HepG2 (cell line): ENCODE measurements at regions not wholly inside any gene's neighbourhood (a gene's known extent, or its start where the extent isn't known, plus 50 kb on each side); places are given as distances from the start of the nearest gene placed in this dataset.

Source experiments
- ATAC-seq: fragments of 200-7000 bp; cut with Tn5 transposase; 3 replicates; pipeline ENCODE4 v1.9.1; 2020; ENCODE audit warnings: mild to moderate bottlenecking, moderate library complexity
- BruUV-seq: library from RNA; stranded (reverse); fragments of 400-500 nt; replicated peaks from 2 replicates; lab custom pipeline; 2021; lab: Mats Ljungman, UMichigan
- CTCF ChIA-PET: fragments of 300-600 bp; formaldehyde crosslinking; extraction: SDS; loops from one replicate; lab custom pipeline; 2021; ENCODE audit warnings: low total read pairs, inconsistent platforms, low intra/inter-chr PET ratio; lab: Yijun Ruan, JAX
- POLR2A ChIA-PET: fragments of 350-600 bp; sonication (Branson Sonifier 250); formaldehyde crosslinking; loops from one replicate; lab custom pipeline; 2020; ENCODE audit warnings: antibody characterized with exemption, inconsistent platforms; lab: Yijun Ruan, JAX
- DNase-seq: peaks from one replicate; pipeline ENCODE4 v3.0.0-alpha.2; 2015; ENCODE audit warnings: low spot score
- FAIRE-seq: peaks from 3 replicates; lab custom pipeline; 2011; peaks lifted over from hg19 to GRCh38; lab: Jason Lieb, UNC
- H2AFZ ChIP-seq: one replicate; pipeline ENCODE4 v1.6.1; 2011; ENCODE audit warnings: low read length, inconsistent platforms
- H3K27ac ChIP-seq: fragments of 300-600 bp; 3 replicates; pipeline ENCODE4 v1.8.0; 2011; ENCODE audit warnings: mixed run types, mild to moderate bottlenecking, mixed read lengths, low read length, inconsistent platforms; ENCODE audit not compliant: insufficient read depth; ENCODE audit errors: extremely low read length
- H3K27me3 ChIP-seq, 2 experiments: fragments of 200-600 bp in 1 of 2; 2 replicates in 1 of 2; 3 replicates in 1 of 2; pipeline versions ENCODE4 v1.6.0 to v1.8.0; 2011; ENCODE audit warnings: low read length in 2 of 2, mild to moderate bottlenecking in 2 of 2, moderate library complexity in 2 of 2, inconsistent platforms in 1 of 2; ENCODE audit not compliant: insufficient read depth in 2 of 2, control insufficient read depth in 1 of 2
- H3K36me3 ChIP-seq, 2 experiments: fragments of 200-600 bp in 1 of 2; replicated peaks in 1 of 2; 2 replicates in 1 of 2; 3 replicates in 1 of 2; pipeline versions ENCODE4 v1.5.1 to v1.8.0; 2011; ENCODE audit warnings: low read length in 2 of 2, inconsistent platforms in 1 of 2; ENCODE audit not compliant: insufficient read depth in 2 of 2, control insufficient read depth in 1 of 2
- H3K4me1 ChIP-seq: 2 replicates; pipeline ENCODE4 v1.5.1; 2012; ENCODE audit warnings: low read length, inconsistent platforms; ENCODE audit not compliant: insufficient read depth
- H3K4me2 ChIP-seq: 2 replicates; pipeline ENCODE4 v1.6.0; 2011; ENCODE audit warnings: low read depth, low read length, inconsistent platforms
- H3K4me3 ChIP-seq, 3 experiments: fragments of 200-600 bp in 1 of 3; sonication (generic), shearing (Covaris generic) in 1 of 3; replicated peaks in 1 of 3; 2 replicates each; pipeline ENCODE4 v1.5.1; 2011 to 2016; ENCODE audit warnings: low read length in 3 of 3, inconsistent platforms in 2 of 3, low read depth in 2 of 3, mild to moderate bottlenecking in 2 of 3, control low read depth in 1 of 3, mixed read lengths in 1 of 3; ENCODE audit not compliant: insufficient read depth in 1 of 3
- H3K79me2 ChIP-seq: one replicate; pipeline ENCODE4 v1.6.1; 2011; ENCODE audit warnings: low read length, inconsistent platforms; ENCODE audit not compliant: insufficient read depth
- H3K9ac ChIP-seq: 2 replicates; pipeline ENCODE4 v1.6.0; 2011; ENCODE audit warnings: mild to moderate bottlenecking, low read depth, low read length, inconsistent platforms; ENCODE audit not compliant: insufficient read depth
- H3K9me3 ChIP-seq: 2 replicates; pipeline ENCODE4 v1.5.1; 2012; ENCODE audit warnings: mild to moderate bottlenecking, low read length
- H4K20me1 ChIP-seq: 2 replicates; pipeline ENCODE4 v1.6.0; 2011; ENCODE audit warnings: inconsistent platforms, mild to moderate bottlenecking, low read length, moderate library complexity; ENCODE audit not compliant: insufficient read depth
- KDM1A ChIP-seq: IDR thresholded peaks from 2 replicates; pipeline ENCODE4 v1.6.1; 2016; ENCODE audit warnings: missing compliant biosample characterization
- MAFF ChIP-seq: IDR thresholded peaks from 2 replicates; pipeline ENCODE4 v1.6.1; 2011; ENCODE audit warnings: low read depth, low read length, improper control_type of control experiment
- MBD4 ChIP-seq: IDR thresholded peaks from 2 replicates; pipeline ENCODE4 v1.6.1; 2012; ENCODE audit warnings: low read length, inconsistent platforms, borderline replicate concordance
- RORA ChIP-seq: sonication (generic); formaldehyde crosslinking; IDR thresholded peaks from 2 replicates; pipeline ENCODE4 v1.5.0; 2020; ENCODE audit warnings: mild to moderate bottlenecking, missing genetic modification reagents, moderate library complexity
- SMARCE1 ChIP-seq: fragments of 450-650 bp; IDR thresholded peaks from 2 replicates; pipeline ENCODE4 v1.6.1; 2017; ENCODE audit warnings: borderline replicate concordance
- THAP11 ChIP-seq: IDR thresholded peaks from 2 replicates; pipeline ENCODE4 v1.6.1; 2016; ENCODE audit warnings: missing biosample characterization, missing genetic modification reagents
- ZBTB42 ChIP-seq: sonication (generic); formaldehyde crosslinking; IDR thresholded peaks from 2 replicates; pipeline ENCODE4 v1.5.0; 2020; ENCODE audit warnings: mild to moderate bottlenecking, missing genetic modification reagents
- ZFAT ChIP-seq: sonication (generic); formaldehyde crosslinking; conservative IDR thresholded peaks from 2 replicates; pipeline ENCODE4 v1.8.1; 2023; ENCODE audit warnings: missing genetic modification reagents, inconsistent platforms
- ZNF274 ChIP-seq: sonication (generic); formaldehyde crosslinking; IDR thresholded peaks from 2 replicates; pipeline ENCODE4 v1.5.1; 2020; ENCODE audit warnings: mild to moderate bottlenecking, missing genetic modification reagents
- ZNF326 ChIP-seq: sonication (generic); formaldehyde crosslinking; IDR thresholded peaks from 2 replicates; pipeline ENCODE4 v1.4.0; 2020; ENCODE audit warnings: missing genetic modification reagents, borderline replicate concordance
- ZNF431 ChIP-seq: sonication (generic); formaldehyde crosslinking; IDR thresholded peaks from 2 replicates; pipeline ENCODE4 v1.9.0; 2022; ENCODE audit warnings: missing genetic modification reagents, low read depth, mild to moderate bottlenecking, borderline replicate concordance
- ZNF878 ChIP-seq: sonication (generic); formaldehyde crosslinking; IDR thresholded peaks from 2 replicates; pipeline ENCODE4 v1.8.1; 2023; ENCODE audit warnings: mild to moderate bottlenecking, missing genetic modification reagents, moderate library complexity
- WGBS: methylation state at CpG from one replicate; pipeline ENCODE4 v1.1.6; 2017; ENCODE audit warnings: low lambda C conversion rate; 5-methylcytosine and 5-hydroxymethylcytosine counted together
- in situ Hi-C: cut with HindIII; loops from 2 replicates; pipeline ENCODE4 v1.10.0; 2017; ENCODE audit warnings: low pct_unique_long_range_greater_than_20kb; ENCODE audit not compliant: extremely low pct_ligation_motif_present
- intact Hi-C: fragments of 100-400 bp; cut with micrococcal nuclease; formaldehyde crosslinking; loops from one replicate; pipeline ENCODE4 v1.10.0; 2022; ENCODE audit not compliant: unreplicated experiment
- TF ChIP-seq, protein P1 (sequence below): sonication (generic); formaldehyde crosslinking; IDR thresholded peaks from 2 replicates; pipeline ENCODE4 v1.8.1; 2023; ENCODE audit warnings: mild to moderate bottlenecking, inconsistent platforms, moderate library complexity, missing genetic modification reagents, borderline replicate concordance
- TF ChIP-seq, protein P2 (sequence below): sonication (generic); formaldehyde crosslinking; IDR thresholded peaks from 2 replicates; pipeline ENCODE4 v1.5.1; 2020; ENCODE audit warnings: mild to moderate bottlenecking, missing genetic modification reagents, moderate library complexity
- TF ChIP-seq, protein P3 (sequence below): sonication (generic); formaldehyde crosslinking; IDR thresholded peaks from 2 replicates; pipeline ENCODE4; 2020; ENCODE audit warnings: missing genetic modification reagents, mild to moderate bottlenecking, borderline replicate concordance
- TF ChIP-seq, protein P4 (sequence below): IDR thresholded peaks from 2 replicates; pipeline ENCODE4 v1.6.1; 2016; ENCODE audit warnings: missing compliant biosample characterization, missing genetic modification reagents, borderline replicate concordance

DNA sequence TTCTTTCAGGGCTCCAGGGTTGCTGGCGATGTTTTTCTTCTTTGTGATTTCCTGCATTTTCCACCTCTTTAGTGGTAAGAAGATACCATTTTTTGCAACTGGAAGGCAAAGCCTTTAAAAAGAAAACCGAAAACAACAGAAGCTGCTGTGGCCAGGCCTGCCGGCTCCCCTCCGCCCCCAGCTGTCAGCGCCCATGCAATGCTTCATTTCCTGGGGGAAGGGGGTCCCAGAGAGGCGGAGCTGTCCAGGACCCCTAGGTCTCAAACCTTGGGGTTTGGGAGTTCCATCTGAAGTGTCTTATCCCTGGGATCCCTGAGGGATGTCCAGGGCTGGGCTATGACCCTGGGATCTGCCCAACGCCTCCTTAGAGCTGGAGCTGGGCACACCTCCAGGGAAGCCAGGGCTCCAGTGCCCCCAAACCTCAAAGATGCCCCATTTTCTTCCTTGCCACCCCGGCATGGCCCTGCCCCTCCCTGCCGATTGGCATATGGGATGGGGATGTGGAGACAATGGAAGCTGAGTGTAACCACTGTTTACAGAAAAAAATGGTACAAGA lies 257.2 kb upstream of the MVB12B start (continued):
- TF ChIP-seq, protein P1, sequence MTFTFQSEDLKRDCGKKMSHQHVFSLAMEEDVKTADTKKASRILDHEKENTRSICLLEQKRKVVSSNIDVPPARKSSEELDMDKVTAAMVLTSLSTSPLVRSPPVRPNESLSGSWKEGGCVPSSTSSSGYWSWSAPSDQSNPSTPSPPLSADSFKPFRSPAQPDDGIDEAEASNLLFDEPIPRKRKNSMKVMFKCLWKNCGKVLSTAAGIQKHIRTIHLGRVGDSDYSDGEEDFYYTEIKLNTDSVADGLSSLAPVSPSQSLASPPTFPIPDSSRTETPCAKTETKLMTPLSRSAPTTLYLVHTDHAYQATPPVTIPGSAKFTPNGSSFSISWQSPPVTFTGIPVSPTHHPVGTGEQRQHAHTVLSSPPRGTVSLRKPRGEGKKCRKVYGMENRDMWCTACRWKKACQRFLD, result no peak
- TF ChIP-seq ZNF326 (CRISPR knock-in tag) (no peak), RORA (CRISPR knock-in tag) (no peak), ZNF878 (no peak), THAP11 (CRISPR knock-in tag) (no peak)

DNA sequence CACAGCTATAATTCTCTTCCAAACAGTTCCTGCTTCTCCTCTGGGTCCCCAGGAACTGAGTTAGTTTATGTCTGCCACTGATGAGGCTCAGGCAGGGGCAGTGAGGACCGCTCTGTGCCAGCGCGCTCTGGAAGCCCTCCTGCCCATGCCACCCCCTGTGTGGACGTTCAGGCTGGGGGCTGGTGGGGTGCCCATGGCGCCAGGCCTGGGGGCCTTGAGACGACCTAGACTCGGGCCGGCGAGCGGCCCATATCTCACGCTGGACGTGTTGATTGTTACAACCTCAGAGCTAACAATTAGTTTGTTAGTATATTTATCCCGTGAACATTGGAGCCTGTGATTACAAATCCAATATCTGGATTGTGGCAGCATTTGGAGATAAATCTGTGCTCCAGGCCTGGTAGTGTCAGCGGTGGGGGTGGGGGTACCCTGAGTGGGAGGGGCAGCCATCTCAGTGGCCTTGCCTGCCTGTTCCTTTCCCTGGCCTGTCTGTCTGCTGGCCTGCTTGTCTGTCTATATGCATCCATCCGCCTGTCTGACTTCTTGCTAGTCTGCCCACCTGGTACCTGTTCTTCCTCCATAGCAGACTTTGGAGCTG lies 256.5 kb upstream of the MVB12B start:
- in situ Hi-C loops, result no loop called here
- H3K4me3 ChIP-seq, result no peak overlapping the region
- no peaks in the 10 kb centered on the region for H3K4me1 ChIP-seq
- ChIA-PET CTCF (no interaction called here), POLR2A (no interaction called here)
- WGBS, result 35% methylated on average over 8 of the region's 15 CpGs
- H3K4me2 ChIP-seq, result no peak overlapping the region
- no TSS peak for BruUV-seq
- H3K27ac ChIP-seq, result no peak overlapping the region
- no peaks in the 10 kb centered on the region for H4K20me1 ChIP-seq
- DNase-seq (no peak), FAIRE-seq (no peak), ATAC-seq (no peak)
- intact Hi-C loops, result no loop called here
- no peak overlapping the region for H3K9ac ChIP-seq
- peaks cover 6 to 9% of the 10 kb centered on the region in 2 experiments; a peak in 2 of 5 replicates for H3K27me3 ChIP-seq
- no peaks in the 10 kb centered on the region for H3K36me3 ChIP-seq
- no peaks in the 10 kb centered on the region for H3K9me3 ChIP-seq
- no peaks in the 10 kb centered on the region for H3K79me2 ChIP-seq
- H2AFZ ChIP-seq, result no peak overlapping the region
- TF ChIP-seq, protein P2, sequence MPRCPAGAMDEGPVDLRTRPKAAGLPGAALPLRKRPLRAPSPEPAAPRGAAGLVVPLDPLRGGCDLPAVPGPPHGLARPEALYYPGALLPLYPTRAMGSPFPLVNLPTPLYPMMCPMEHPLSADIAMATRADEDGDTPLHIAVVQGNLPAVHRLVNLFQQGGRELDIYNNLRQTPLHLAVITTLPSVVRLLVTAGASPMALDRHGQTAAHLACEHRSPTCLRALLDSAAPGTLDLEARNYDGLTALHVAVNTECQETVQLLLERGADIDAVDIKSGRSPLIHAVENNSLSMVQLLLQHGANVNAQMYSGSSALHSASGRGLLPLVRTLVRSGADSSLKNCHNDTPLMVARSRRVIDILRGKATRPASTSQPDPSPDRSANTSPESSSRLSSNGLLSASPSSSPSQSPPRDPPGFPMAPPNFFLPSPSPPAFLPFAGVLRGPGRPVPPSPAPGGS (CRISPR knock-in tag), result no peak
- TF ChIP-seq MAFF (no peak), ZNF431 (CRISPR knock-in tag) (no peak), SMARCE1 (no peak), MBD4 (no peak), ZNF274 (CRISPR knock-in tag) (no peak), KDM1A (CRISPR knock-in tag) (no peak), ZBTB42 (CRISPR knock-in tag) (no peak), ZFAT (CRISPR knock-in tag) (no peak)
- TF ChIP-seq, protein P3, sequence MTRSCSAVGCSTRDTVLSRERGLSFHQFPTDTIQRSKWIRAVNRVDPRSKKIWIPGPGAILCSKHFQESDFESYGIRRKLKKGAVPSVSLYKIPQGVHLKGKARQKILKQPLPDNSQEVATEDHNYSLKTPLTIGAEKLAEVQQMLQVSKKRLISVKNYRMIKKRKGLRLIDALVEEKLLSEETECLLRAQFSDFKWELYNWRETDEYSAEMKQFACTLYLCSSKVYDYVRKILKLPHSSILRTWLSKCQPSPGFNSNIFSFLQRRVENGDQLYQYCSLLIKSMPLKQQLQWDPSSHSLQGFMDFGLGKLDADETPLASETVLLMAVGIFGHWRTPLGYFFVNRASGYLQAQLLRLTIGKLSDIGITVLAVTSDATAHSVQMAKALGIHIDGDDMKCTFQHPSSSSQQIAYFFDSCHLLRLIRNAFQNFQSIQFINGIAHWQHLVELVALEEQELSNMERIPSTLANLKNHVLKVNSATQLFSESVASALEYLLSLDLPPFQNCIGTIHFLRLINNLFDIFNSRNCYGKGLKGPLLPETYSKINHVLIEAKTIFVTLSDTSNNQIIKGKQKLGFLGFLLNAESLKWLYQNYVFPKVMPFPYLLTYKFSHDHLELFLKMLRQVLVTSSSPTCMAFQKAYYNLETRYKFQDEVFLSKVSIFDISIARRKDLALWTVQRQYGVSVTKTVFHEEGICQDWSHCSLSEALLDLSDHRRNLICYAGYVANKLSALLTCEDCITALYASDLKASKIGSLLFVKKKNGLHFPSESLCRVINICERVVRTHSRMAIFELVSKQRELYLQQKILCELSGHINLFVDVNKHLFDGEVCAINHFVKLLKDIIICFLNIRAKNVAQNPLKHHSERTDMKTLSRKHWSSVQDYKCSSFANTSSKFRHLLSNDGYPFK (CRISPR knock-in tag), result no peak
- TF ChIP-seq, protein P4, sequence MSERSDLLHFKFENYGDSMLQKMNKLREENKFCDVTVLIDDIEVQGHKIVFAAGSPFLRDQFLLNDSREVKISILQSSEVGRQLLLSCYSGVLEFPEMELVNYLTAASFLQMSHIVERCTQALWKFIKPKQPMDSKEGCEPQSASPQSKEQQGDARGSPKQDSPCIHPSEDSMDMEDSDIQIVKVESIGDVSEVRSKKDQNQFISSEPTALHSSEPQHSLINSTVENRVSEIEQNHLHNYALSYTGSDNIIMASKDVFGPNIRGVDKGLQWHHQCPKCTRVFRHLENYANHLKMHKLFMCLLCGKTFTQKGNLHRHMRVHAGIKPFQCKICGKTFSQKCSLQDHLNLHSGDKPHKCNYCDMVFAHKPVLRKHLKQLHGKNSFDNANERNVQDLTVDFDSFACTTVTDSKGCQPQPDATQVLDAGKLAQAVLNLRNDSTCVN (CRISPR knock-in tag), result no peak
